Urinary bladder (tissue), 3 donors: ENCODE measurements at regions not wholly inside any gene's neighbourhood (a gene's known extent, or its start where the extent isn't known, plus 50 kb on each side); places are given as distances from the start of the nearest gene placed in this dataset.

Experiments
- DNase-seq: peaks from one replicate; pipeline ENCODE4 v3.0.0-alpha.2; 2015; ENCODE audit errors: extremely low spot score
- H3K27ac ChIP-seq: one replicate; pipeline ENCODE4 v1.5.1; 2013; ENCODE audit warnings: low read depth, mild to moderate bottlenecking, moderate library complexity
- H3K36me3 ChIP-seq: one replicate; pipeline ENCODE4 v1.6.1; 2013; ENCODE audit warnings: mild to moderate bottlenecking, moderate library complexity; ENCODE audit not compliant: insufficient read depth
- H3K4me1 ChIP-seq: one replicate; pipeline ENCODE4 v1.6.1; 2013; ENCODE audit warnings: mild to moderate bottlenecking, moderate library complexity; ENCODE audit not compliant: insufficient read depth
- H3K4me3 ChIP-seq: one replicate; pipeline ENCODE4 v1.5.1; 2013; ENCODE audit warnings: low read depth, low read length
- WGBS: extraction: QIAGEN DNeasy Blood & Tissue Kit; methylation state at CpG from one replicate; pipeline ENCODE4 v1.1.7; 2013; 5-methylcytosine and 5-hydroxymethylcytosine counted together
- donor health status: healthy with polysubstance abuse.
- donor health status: healthy.

GRCh38 chr2:5479265-5479928, 212.8 kb upstream of the SOX11 start:
- H3K36me3 ChIP-seq, result no peaks in the 10 kb centered on the region
- H3K27ac ChIP-seq, result no peak overlapping the region
- H3K4me1 ChIP-seq, result no peaks in the 10 kb centered on the region
- no peak for DNase-seq
- WGBS, result 59% methylated on average over 7 of the region's 7 CpGs
- no peak overlapping the region for H3K4me3 ChIP-seq

DNA sequence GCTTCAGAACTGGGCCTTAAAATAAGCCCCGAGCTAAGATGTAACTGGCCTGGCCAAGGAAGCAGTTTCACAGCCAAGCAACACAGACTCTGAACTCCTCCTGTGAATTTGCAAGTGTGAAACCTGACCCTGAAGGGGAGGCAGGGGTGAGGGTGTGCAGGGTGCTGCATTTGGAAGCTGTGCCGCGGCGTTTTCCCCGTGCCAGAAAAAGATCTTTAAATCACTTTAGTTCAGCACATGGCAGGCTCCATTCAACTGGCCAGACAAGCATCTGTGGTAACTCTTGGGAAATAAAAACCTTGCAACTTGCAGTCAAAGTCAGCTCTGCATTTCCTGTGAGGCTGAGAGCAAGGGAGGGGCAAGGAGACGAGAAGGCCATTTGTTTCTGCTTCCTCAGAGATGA, 209.3 kb upstream of the SOX11 start:
- Histone ChIP-seq H3K27ac (no peak overlapping the region), H3K4me3 (no peak overlapping the region), H3K4me1 (no peaks in the 10 kb centered on the region), H3K36me3 (no peaks in the 10 kb centered on the region)
- 6% methylated on average over 6 of the region's 6 CpGs for WGBS
- DNase-seq, result peak; percentile 36

DNA sequence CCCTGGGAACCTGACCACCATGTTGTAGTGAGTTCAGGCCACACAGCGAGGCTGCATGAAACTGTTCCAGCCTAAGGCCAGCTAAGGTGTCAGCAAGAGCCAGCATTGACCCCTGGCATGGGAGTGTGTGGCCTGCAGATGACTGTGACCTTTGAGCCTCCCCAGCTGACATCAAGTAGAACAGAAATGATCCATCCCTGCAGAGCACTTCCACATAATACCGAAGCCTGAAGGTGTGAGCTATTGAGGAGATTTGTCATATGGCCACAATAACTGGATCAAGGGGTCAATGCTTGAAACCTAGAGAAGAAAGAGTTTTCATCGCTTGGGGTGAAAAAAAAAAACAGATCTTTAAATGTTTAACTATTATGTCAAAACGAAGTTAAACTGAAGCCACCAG, 207.3 kb upstream of the SOX11 start:
- H3K36me3 ChIP-seq, result no peaks in the 10 kb centered on the region
- H3K4me1 ChIP-seq, result no peaks in the 10 kb centered on the region
- WGBS, result 88% methylated on average over 4 of the region's 4 CpGs
- no peak for DNase-seq
- no peak overlapping the region for H3K4me3 ChIP-seq
- no peak overlapping the region for H3K27ac ChIP-seq

DNA sequence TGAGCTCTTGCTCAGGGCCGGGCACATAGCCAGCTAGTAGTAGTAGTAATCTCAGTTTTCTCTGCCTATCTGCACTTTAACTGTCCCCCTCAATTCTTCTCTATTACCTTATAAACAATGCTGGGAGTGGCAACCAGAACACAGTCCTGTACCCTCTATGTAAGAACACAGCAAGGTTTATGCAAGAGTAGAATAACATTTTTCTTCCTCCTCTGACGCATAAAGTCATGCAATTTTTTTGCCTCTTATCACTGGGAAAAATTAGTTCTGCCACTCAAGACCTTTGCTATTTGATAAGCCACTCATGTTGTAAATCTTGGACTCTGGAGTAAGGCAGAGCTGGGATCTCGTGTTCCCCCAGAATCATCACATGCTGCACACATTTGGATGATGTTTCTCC, 200.7 kb upstream of the SOX11 start:
- H3K27ac ChIP-seq, result no peak overlapping the region
- no peak overlapping the region for H3K4me3 ChIP-seq
- H3K36me3 ChIP-seq, result no peaks in the 10 kb centered on the region
- H3K4me1 ChIP-seq, result no peaks in the 10 kb centered on the region
- DNase-seq, result no peak
- WGBS, result 61% methylated on average over 3 of the region's 3 CpGs

DNA sequence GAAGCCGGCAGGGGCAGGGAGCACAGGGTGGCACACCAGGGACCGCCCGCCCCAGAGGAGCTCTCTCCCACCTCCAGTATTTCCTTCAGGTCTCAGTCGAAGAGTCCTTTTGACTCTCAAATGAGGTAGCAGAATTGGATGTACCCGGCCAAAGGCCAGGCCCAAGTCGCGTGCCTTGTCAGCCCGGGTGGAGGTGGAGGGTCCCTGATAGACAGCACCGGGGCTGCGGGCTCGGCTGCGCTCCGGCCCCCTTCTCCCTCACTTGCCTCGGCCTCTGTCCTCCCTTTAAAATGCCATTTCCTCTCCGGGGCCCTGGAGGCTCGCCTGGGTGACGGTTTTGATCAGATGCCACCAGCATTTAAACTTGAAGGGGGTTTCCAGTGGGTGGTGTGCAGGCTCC, 198.9 kb upstream of the SOX11 start:
- Histone ChIP-seq H3K36me3 (no peaks in the 10 kb centered on the region), H3K4me3 (no peak overlapping the region), H3K4me1 (no peaks in the 10 kb centered on the region), H3K27ac (no peak overlapping the region)
- 87% methylated on average over 17 of the region's 17 CpGs for WGBS
- DNase-seq, result no peak

GRCh38 chr2:5494212-5494611, 198.0 kb upstream of the SOX11 start:
- no peak for DNase-seq
- H3K36me3 ChIP-seq, result no peaks in the 10 kb centered on the region
- WGBS, result 86% methylated on average over 8 of the region's 8 CpGs

DNA sequence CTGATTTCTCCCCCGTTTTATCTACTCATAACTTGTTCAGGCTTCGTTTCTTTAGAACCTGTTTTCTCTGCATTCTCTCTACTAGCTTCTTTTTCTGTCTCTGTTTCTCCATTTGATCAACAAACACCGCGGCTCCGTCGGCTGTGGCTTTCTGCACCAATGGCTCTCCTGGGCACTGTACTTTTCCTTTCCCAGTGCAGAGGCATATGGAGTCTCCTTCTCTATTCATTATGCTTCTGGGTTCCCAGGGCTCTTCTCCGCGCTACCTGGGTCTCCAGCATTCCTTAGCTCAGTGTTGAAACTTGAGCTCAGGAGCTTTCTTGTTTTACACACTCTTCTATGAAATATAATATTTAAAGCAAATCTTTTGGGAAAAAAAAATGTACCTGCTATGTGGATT, 196.6 kb upstream of the SOX11 start:
- WGBS, result 50% methylated on average over 8 of the region's 8 CpGs

More at GRCh38 chr2:5494212-5494611, 198.0 kb upstream of the SOX11 start:
- Histone ChIP-seq H3K27ac (no peak overlapping the region), H3K4me1 (no peaks in the 10 kb centered on the region), H3K4me3 (no peak overlapping the region)

GRCh38 chr2:5497874-5498273, 194.3 kb upstream of the SOX11 start:
- Histone ChIP-seq H3K27ac (no peak overlapping the region), H3K4me3 (no peak overlapping the region), H3K4me1 (no peaks in the 10 kb centered on the region), H3K36me3 (no peaks in the 10 kb centered on the region)
- no peak for DNase-seq
- 91% methylated on average over 10 of the region's 10 CpGs for WGBS

More for the DNA sequence above, 196.6 kb upstream of the SOX11 start:
- Histone ChIP-seq H3K36me3 (no peaks in the 10 kb centered on the region), H3K4me3 (no peak overlapping the region), H3K27ac (no peak overlapping the region), H3K4me1 (no peaks in the 10 kb centered on the region)
- DNase-seq, result no peak

DNA sequence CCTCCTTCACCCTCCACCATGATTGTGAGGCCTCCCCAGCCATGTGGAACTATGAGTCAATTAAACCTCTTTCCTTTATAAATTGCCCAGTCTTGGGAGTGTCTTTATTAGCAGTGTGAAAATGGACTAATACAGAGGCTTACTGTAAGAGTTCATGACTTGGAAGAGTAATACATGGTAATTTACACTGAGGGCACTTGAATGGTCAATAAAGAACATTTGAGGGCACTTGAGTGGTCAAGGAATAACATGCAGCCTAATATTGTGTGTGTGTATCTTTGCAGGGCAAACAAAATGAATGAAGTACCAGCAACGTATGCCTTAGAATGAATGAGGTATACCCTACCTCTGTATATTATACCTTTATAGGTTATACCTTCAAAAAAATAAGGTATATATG, 190.4 kb upstream of the SOX11 start:
- WGBS, result 84% methylated on average over 1 of the region's 1 CpG
- Histone ChIP-seq H3K36me3 (no peaks in the 10 kb centered on the region), H3K27ac (no peak overlapping the region), H3K4me3 (no peak overlapping the region), H3K4me1 (no peaks in the 10 kb centered on the region)
- DNase-seq, result no peak

- Histone ChIP-seq H3K27ac (no peak overlapping the region), H3K4me3 (no peak overlapping the region), H3K4me1 (no peaks in the 10 kb centered on the region), H3K36me3 (no peaks in the 10 kb centered on the region)
- 85% methylated on average over 3 of the region's 3 CpGs for WGBS
- no peak for DNase-seq
Observed at GRCh38 chr2:5502385-5502784, 189.8 kb upstream of the SOX11 start.

- no peaks in the 10 kb centered on the region for H3K4me1 ChIP-seq
- no peak for DNase-seq
- WGBS, result 82% methylated on average over 3 of the region's 3 CpGs
- H3K36me3 ChIP-seq, result no peaks in the 10 kb centered on the region
- H3K27ac ChIP-seq, result no peak overlapping the region
- no peak overlapping the region for H3K4me3 ChIP-seq
Observed at GRCh38 chr2:5504756-5505155, 187.4 kb upstream of the SOX11 start.

- H3K4me1 ChIP-seq, result no peaks in the 10 kb centered on the region
- no peak overlapping the region for H3K27ac ChIP-seq
- no peak for DNase-seq
- H3K36me3 ChIP-seq, result no peaks in the 10 kb centered on the region
- H3K4me3 ChIP-seq, result no peak overlapping the region
- WGBS, result 58% methylated on average over 10 of the region's 10 CpGs
Observed at GRCh38 chr2:5507367-5507766, 184.8 kb upstream of the SOX11 start.

DNA sequence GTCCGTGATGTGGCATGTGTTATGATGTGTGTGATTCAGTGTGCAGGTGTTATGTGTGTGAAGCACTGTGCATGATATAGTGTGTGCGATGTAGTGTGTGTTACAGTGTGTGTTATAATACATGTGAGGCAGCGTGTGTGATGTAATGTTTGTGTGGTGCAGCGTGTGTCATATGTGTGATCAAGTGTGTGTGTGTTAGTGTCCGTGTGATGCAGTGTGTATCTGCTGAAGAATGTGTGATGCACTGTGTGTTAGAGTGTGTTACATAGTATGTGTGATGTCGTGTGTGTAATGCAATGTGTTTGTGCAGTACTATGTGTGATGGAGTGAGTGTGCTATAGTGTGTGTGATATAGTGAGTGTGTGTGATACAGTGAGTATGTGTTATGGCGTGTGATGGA, 182.8 kb upstream of the SOX11 start:
- WGBS, result 94% methylated on average over 7 of the region's 7 CpGs
- no peak for DNase-seq
- Histone ChIP-seq H3K27ac (no peak overlapping the region), H3K4me3 (no peak overlapping the region), H3K4me1 (no peaks in the 10 kb centered on the region), H3K36me3 (no peaks in the 10 kb centered on the region)

- 93% methylated on average over 4 of the region's 4 CpGs for WGBS
- Histone ChIP-seq H3K4me3 (no peak overlapping the region), H3K4me1 (no peaks in the 10 kb centered on the region), H3K36me3 (no peaks in the 10 kb centered on the region), H3K27ac (no peak overlapping the region)
- no peak for DNase-seq
Observed at GRCh38 chr2:5510082-5510481, 182.1 kb upstream of the SOX11 start.

DNA sequence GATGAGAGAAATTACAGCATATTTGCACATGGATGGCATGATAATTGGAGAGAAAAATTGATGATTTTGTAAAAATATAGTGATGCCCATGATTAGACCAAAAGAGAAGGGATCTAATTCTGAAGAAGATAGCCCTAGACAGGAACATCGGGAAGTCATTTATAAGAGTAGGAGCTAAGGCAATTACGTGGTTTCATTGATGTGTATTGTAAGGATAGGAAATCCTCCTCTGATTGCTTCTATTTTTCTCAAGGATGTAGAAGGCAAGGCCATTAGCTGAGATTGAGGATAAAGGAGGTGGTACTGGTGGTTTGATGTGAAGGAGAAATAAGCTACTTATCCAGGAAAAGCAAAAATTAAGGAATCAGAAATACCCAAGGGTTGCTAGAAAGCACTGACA, 176.5 kb upstream of the SOX11 start:
- DNase-seq, result no peak
- Histone ChIP-seq H3K36me3 (no peaks in the 10 kb centered on the region), H3K4me3 (no peak overlapping the region), H3K4me1 (no peaks in the 10 kb centered on the region), H3K27ac (no peak overlapping the region)
- WGBS, result 90% methylated on average over 2 of the region's 2 CpGs
